ENCODE measurements at regions not wholly inside any gene's neighbourhood (a gene's known extent, or its start where the extent isn't known, plus 50 kb on each side); places are given as distances from the start of the nearest gene placed in this dataset.

GRCh38 chr6:18920701-18921100 is 533.6 kb downstream of the RNF144B start:
- intact Hi-C loops (cut with micrococcal nuclease): no loop called here

GRCh38 chr6:18931086-18931485 is 543.9 kb downstream of the RNF144B start:
- intact Hi-C loops (cut with micrococcal nuclease): no loop called here

DNA sequence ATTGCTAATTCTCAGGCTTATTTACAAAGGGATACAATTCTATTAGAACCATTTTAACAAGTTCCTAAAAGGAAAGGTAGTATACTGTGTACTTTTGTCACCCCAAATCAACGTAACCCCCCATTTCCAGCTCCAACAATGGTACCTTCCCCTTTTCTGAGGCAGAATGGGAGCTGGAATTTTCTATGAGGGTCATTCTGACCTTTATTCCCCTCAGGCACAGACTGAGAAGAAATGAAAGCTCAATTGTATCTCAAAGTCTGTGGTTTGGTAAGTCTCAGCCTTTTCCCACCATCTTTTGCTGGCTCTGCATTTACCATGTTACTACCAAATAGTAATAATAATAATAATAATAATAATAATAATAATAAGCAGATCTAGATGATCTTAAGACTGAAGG is 571.0 kb downstream of the RNF144B start:
- intact Hi-C loops (cut with micrococcal nuclease): no loop called here

- intact Hi-C loops (cut with micrococcal nuclease): no loop called here
Measured at GRCh38 chr6:18961566-18961965, 574.4 kb downstream of the RNF144B start.

DNA sequence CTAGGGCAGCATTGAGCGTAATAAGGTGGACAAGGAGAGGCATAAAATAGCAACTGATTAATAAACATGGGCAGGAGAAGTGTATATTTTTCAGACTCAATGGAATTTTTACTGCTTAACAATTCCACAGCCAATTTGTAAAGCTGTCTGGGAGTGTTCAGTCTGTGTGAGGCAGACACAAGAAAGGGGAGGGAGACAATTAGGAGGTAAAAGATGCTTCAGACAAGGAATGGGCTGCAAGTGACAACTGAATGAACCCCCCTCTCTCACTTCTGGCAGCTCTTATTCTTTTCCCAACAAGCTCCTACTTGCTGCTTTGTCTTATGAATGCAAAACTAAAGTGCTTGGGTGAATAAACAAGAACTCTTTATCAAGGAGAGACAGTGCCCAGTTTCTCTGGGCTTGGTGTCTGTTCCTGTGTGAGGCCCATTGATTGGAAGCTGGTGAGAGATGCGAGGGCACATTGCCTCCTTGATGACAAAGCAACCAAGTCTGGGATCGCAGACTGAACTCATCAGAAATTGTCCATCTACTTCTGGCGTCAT is 575.3 kb downstream of the RNF144B start:
- intact Hi-C loops (cut with micrococcal nuclease): no loop called here

DNA sequence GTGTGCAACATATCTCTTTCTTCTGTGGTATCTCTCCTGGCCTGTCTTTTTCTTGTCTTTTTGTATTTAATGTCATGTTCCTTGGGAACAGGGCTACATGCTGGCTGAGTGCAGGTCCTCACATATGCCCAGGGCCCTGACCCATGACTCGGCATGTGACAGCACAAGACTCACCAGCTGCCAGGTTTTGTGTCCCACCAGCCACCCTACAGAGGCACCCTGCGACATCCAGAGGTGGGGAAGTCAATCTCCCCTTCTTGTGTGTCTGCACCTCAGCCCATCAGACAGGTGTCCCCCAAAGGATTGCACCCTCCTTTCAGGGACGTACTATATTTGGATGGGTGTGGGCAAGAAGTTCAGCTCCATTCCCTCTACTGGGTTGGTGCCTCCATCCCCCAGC is 576.3 kb downstream of the RNF144B start:
- intact Hi-C loops (cut with micrococcal nuclease): no loop called here

- intact Hi-C loops (cut with micrococcal nuclease): no loop called here
Measured at GRCh38 chr6:18973251-18973650, 586.1 kb downstream of the RNF144B start.

- intact Hi-C loops (cut with micrococcal nuclease): no loop called here
Measured at GRCh38 chr6:18976091-18976490, 588.9 kb downstream of the RNF144B start.

DNA sequence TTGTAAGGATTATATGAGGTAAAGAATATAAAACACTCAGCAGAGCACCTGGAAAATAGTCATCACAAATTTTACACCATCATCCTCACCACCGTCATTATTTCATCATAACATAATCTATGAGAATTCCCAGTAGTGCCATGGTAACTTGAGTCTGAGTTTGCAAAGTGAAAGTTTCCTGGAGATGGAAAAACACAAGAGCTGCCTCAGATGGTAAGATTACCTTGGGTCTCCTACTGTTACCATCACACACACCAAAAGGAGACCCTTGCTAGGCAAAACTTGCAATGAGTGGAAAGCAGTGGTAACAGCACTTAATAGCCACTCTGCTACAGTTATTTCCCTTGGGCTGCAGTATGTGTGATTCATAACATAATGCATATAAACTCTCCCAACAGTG is 589.8 kb downstream of the RNF144B start:
- intact Hi-C loops (cut with micrococcal nuclease): no loop called here

DNA sequence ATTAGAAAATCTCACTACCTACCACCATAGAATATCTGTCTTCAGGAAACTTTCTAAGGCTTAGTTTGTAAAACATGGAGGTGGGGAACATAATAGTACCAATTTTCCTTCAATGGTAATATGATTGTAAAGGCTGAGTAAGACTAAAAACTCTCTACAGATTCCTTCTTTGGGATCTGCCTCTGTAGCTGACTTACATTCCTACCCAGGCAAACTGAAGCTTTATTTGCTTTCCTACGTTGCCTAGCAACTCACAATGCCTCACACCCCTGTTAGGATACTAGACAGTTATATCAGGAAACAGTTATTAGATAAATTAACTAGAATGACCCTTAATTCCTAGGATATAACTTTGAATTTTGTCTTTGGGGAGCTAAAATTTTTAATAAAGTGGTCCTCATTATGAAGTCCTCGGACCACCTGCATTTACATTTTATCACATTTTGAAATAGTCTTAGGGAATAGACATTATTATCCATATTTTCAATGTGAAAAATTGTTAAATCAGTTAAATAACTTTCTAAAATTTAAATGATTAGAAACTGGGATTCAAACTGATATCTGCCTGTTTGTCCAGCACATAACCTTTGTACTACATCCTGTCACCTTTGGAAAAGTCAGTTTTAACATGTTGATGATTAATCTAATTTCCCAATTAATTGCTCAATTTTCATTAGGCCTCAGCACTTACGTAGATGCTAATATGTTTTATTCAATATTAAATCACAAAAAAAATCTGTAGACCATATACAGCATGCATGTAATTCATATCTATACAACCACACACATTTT is 591.4 kb downstream of the RNF144B start:
- intact Hi-C loops (cut with micrococcal nuclease): no loop called here

GRCh38 chr6:18985061-18985460 is 597.9 kb downstream of the RNF144B start:
- intact Hi-C loops (cut with micrococcal nuclease): no loop called here

DNA sequence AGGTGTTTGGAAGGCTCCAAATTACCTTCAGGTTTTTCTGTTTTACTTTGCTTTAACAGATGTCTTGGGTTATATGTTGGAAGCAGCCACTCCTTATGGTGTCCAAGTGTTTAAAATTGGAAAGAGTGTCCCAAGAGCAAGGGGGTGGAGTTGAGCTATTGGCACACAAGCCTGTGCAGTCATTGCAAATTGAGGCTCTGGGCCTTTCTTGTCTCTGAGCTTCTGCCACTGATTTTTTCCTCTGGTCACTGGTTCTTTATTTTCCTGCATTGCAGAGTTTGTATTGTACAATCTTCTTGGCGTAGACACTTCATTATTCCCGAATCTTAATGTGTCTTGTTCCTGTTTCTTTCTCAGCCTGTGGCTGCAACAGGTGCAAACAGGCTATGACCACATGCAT is 598.8 kb downstream of the RNF144B start:
- intact Hi-C loops (cut with micrococcal nuclease): no loop called here

DNA sequence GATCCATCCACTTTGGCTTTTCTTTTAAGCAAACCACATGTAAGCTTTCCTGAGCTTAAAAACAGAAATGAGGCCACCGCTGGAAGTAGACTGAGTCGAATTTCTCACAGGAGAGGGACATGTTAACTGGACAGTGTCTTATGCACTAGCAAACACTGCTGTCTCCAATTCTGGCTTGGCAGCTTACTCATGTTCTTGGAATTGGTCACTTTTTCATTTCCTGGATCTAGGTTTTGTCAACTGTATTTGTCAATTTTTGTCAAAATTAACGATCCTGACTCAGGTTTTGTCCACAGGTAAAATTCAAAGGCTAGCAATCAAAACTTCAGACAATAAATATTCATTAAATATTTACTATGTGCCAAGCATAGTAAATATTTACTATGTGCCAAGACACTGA is 601.5 kb downstream of the RNF144B start:
- intact Hi-C loops (cut with micrococcal nuclease): no loop called here

DNA sequence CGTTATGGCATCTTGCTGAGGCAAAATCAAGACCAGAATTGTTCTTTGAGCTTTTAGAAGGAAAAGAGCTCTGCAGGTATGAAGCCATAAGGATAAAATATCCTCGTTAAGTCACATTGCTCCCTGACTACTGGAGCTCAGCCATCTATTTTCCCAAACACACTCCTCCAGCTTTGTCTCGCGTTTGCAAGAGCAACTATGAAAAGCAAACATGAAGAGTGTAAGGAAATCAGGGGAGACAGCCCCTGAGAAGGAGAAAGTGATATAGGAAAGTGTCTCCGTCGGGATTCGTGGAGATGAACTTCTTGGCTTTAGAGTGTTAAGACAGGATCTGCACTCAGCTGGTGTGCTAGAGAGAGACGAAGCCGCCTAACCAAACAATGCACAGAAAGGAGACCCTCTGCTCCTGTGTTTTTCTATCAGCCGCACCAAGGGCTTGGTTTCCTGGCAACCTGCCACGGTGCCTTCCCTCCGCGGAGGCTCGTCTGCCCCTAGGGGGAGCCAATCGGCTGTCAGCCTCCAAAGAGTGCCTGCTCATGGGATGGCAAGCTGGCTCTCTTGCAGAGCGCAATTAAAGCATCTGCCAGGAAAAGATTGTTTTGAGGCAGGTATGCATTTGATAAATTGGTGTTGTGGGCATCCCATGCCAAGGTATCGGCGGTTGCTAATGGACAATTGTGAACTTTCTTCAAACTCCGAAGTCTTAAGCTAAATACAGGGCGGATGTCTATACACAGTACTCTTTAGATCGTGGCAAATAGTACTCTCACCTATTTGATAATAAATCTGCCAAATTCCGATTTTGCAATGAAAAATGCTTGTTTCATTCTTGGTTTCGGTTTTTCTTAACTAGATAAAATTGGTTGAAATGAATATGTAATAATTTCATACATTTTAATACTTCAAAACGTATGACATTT is 603.2 kb downstream of the RNF144B start:
- intact Hi-C loops (cut with micrococcal nuclease): no loop called here

- intact Hi-C loops (cut with micrococcal nuclease): loop anchor here (5.0 kb wide), 1 partner anchor 1060 kb away; no protein-coding TSS in a partner anchor
Measured at GRCh38 chr6:18997375-18997826, 610.3 kb downstream of the RNF144B start.

DNA sequence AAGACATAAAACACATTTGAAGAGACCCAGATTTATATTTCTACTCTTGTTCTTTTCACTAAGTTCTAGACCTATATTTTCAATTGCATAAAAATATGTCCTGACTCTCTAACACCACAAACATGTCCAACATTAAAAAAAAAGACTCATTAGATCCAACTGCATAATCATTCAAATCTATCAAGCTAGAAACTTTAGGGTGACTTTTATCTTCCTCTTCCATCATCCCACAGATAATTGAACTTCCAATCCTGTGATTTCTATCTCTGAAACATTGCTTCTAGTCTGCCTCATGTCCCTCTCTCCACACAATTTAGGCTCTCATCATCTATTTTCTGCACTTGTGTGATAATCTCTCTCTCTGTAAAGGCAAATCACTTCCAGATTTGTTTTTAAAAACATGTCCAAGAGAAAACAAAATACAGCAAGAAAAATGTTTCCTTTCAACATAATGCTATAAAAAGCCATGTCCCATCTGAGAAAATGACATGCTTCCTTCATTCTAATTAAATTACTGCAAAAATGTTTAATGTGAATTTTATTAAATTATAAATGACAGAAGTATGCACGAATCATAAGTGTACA is 615.9 kb downstream of the RNF144B start:
- intact Hi-C loops (cut with micrococcal nuclease): no loop called here

DNA sequence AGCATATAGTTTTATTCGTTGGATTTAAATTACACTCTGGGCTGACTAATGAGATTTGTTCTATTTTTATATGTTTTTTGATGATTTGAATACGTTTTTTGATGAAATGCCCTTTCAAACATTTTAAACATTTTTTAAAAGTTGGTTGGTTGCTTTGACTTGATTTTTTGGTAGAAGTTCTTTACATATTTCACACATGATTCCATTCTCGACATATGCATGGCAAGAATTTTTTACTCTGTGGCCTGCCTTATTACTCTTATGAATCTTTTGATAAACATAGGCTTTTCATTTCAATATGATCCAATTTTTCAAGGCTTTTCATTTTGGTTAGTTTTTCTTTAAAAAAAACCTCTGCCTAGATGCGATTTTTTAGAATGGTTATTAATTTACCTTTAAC is 617.0 kb downstream of the RNF144B start:
- intact Hi-C loops (cut with micrococcal nuclease): no loop called here

DNA sequence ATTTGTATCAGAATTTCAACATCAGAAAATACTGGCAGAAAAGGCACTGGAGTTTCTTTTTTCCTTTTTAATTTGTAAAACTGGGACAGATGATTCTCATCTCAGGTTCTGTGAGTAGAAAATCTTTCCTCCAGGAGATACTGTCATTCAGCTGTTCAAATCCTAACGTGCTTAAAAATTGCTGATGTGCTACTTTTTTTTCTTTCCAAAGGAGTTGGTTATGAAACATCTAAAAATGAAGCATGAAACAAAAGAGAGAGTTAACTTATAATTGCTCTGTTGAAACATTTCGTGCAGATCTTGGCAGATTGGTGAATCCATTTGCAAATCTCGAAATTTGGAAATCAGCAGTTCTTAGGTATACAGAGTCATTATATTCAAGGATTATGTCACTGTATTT is 622.6 kb downstream of the RNF144B start:
- intact Hi-C loops (cut with micrococcal nuclease): no loop called here

DNA sequence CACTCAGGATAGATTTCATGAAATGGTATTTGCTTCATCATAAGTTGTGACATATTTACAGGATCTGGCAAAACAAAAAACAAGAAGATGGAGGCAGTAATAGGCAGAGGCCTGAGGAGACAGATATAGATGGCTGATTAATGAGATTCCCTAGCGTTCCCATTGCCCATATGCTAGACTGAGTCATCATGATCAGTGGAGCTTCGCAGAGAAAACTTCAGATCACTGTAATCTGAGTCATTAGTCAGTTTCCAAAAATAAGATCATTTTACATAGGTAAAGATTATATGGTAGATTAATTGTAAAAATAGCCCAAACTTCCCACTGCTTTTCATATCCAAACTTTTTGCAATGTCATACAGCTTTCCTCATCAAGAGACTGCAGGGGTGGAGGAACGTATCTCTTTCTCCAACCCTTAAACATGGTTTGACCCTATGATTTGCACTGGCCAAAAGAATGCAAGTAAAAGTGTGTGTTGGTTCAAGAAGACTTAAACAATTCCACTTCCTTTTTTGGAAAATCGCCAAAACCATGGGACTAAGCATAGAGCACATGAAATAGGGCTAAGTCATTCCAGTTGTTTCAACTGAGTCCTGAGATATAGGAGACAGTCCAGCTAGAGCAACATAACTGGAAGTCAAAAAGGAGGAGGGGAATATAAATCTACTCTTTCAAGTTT is 626.0 kb downstream of the RNF144B start:
- intact Hi-C loops (cut with micrococcal nuclease): no loop called here

DNA sequence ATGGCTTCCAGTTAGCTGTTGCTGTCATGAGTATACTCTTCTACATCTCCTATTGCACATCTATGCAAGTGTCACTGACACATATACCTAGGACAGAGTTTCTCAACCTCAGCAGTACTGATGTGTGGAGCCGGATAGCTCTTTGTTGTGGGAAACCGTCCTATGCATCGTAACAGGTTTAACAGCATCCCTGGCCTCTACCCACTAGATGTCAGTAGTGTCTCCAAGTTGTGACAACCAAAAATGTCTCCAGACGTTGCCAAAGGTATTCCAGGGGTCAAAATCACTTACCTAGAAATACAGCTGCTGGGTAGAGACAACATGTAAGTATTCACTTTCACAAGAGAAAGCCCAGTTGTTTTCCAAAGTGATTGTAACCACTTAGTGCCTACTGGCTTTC is 637.6 kb downstream of the RNF144B start:
- intact Hi-C loops (cut with micrococcal nuclease): no loop called here

DNA sequence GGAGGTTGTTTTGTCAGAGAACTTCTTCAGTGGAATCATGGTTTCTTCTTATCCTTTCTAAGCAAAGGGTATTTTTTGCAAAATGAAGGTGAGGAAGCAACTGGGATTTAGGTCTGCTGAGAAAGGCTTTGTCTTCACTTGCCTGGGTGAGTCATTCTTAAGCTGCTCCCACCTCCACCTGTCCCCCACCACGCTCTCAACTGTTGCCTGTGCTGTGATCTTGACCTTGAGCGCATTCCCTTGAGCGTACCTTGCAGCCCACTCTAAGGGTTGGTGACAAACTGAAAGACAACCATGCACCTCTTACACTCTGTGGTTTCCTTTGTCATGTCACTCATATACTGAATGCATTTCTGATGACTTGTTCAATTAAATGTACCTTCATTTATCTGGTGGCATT is 641.1 kb downstream of the RNF144B start:
- intact Hi-C loops (cut with micrococcal nuclease): no loop called here

Data from T-helper 1 cell treated with Interleukin-12 subunit alpha and Interleukin-12 subunit beta and Interleukin-4 antibody, amounts not matched to agents 30 ng/mL and 1 ng/mL, for 36 hours (primary cell).